ENCODE measurements at regions not wholly inside any gene's neighbourhood (a gene's known extent, or its start where the extent isn't known, plus 50 kb on each side); places are given as distances from the start of the nearest gene placed in this dataset.
"Not testable (repeated sequence)": the region's sequence is repeated elsewhere in the genome, so short reads cannot be mapped to it uniquely, and the experiment has no call there.

DNA sequence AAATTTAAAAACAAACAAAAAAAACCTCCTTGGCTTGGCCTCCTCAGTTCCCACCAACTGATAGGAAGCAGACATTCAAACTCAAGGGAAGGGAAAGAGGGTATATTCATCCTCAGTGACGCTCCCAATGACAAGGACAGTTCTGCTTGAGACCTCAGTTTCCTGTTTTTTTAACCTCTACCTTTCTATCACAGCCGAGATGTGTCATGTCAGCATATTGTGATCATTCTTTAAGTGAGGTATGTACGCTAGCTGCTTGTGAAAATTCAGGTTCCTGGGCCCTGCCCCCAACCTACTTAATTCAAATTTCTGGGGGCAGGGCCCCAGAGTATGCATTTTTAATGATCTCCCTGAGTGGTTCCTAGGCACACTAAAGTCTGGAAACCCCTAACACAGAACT, 611.9 kb upstream of the TBX3 start:
- ChIA-PET CTCF (no interaction called here), POLR2A (ENCODE audit: unreplicated experiment) (no interaction called here)
- Histone ChIP-seq H2AFZ (ENCODE audit: low read length) (no peak overlapping the region), H3K9ac (ENCODE audit: low read length) (no peak overlapping the region), H4K20me1 (ENCODE audit: low read length) (no peaks in the 10 kb centered on the region), H3K36me3 (ENCODE audit: low read depth, low read length) (no peaks in the 10 kb centered on the region), H3K9me3 (ENCODE audit: low read length) (no peaks in the 10 kb centered on the region), H3F3A (ENCODE audit: low read length, unreplicated experiment) (no peaks in the 10 kb centered on the region), H3K4me3 (ENCODE audit: low read length) (no peak overlapping the region), H3K9me2 (replicated peaks; ENCODE audit: low read length) (no peaks in the 10 kb centered on the region), H3K4me1 (ENCODE audit: insufficient read depth, low read length) (peaks cover 34% of the 10 kb centered on the region), H3K4me2 (ENCODE audit: low read length) (no peak overlapping the region), H3K79me2 (ENCODE audit: low read length) (no peaks in the 10 kb centered on the region), H3K27me3 (ENCODE audit: low read length) (no peaks in the 10 kb centered on the region), H3K27ac (ENCODE audit: low read length) (no peak overlapping the region)
- ATAC-seq (no peak), DNase-seq (no peak)
- no TSS peak for BruUV-seq (replicated peaks)
- TF ChIP-seq EZH2 (IDR thresholded peaks at IDR 0.05; ENCODE audit: low read length, unreplicated experiment) (no peak), EZH2phosphoT487 (IDR thresholded peaks at IDR 0.05; ENCODE audit: borderline replicate concordance, low read length) (no peak)
- TF ChIP-seq, protein P1, sequence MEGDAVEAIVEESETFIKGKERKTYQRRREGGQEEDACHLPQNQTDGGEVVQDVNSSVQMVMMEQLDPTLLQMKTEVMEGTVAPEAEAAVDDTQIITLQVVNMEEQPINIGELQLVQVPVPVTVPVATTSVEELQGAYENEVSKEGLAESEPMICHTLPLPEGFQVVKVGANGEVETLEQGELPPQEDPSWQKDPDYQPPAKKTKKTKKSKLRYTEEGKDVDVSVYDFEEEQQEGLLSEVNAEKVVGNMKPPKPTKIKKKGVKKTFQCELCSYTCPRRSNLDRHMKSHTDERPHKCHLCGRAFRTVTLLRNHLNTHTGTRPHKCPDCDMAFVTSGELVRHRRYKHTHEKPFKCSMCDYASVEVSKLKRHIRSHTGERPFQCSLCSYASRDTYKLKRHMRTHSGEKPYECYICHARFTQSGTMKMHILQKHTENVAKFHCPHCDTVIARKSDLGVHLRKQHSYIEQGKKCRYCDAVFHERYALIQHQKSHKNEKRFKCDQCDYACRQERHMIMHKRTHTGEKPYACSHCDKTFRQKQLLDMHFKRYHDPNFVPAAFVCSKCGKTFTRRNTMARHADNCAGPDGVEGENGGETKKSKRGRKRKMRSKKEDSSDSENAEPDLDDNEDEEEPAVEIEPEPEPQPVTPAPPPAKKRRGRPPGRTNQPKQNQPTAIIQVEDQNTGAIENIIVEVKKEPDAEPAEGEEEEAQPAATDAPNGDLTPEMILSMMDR (conservative IDR thresholded peaks at IDR 0.05; ENCODE audit: low read depth, low read length), result no peak
- intact Hi-C loops (cut with micrococcal nuclease), result no loop called here

GRCh38 chr12:115294453-115295133, 610.6 kb upstream of the TBX3 start:
- POLR2A ChIA-PET (ENCODE audit: unreplicated experiment), result interaction anchor here (0.5 kb wide), 1 partner anchor 568 kb away, joined by 5 read pairs; no protein-coding TSS in a partner anchor
- ATAC-seq, result no peak

GRCh38 chr12:115285429-115285828, 601.5 kb upstream of the TBX3 start:
- ATAC-seq; H3F3A ChIP-seq (ENCODE audit: low read length, unreplicated experiment); H3K4me1 ChIP-seq (ENCODE audit: insufficient read depth, low read length); H3K36me3 ChIP-seq (ENCODE audit: low read depth, low read length); H3K9me3 ChIP-seq (ENCODE audit: low read length); intact Hi-C loops (cut with micrococcal nuclease); H2AFZ ChIP-seq (ENCODE audit: low read length); H3K79me2 ChIP-seq (ENCODE audit: low read length); H3K9me2 ChIP-seq (replicated peaks; ENCODE audit: low read length); H3K27ac ChIP-seq (ENCODE audit: low read length); BruUV-seq (replicated peaks); H3K27me3 ChIP-seq (ENCODE audit: low read length); H3K4me3 ChIP-seq (ENCODE audit: low read length); H3K9ac ChIP-seq (ENCODE audit: low read length); CTCF ChIA-PET; H3K4me2 ChIP-seq (ENCODE audit: low read length); H4K20me1 ChIP-seq (ENCODE audit: low read length); POLR2A ChIA-PET (ENCODE audit: unreplicated experiment); DNase-seq: not testable (repeated sequence)

More at GRCh38 chr12:115294453-115295133, 610.6 kb upstream of the TBX3 start:
- Histone ChIP-seq H3K9me2 (replicated peaks; ENCODE audit: low read length) (no peaks in the 10 kb centered on the region), H3K79me2 (ENCODE audit: low read length) (no peaks in the 10 kb centered on the region), H3K36me3 (ENCODE audit: low read depth, low read length) (no peaks in the 10 kb centered on the region), H3K4me1 (ENCODE audit: insufficient read depth, low read length) (peaks cover 34% of the 10 kb centered on the region), H3K9me3 (ENCODE audit: low read length) (no peaks in the 10 kb centered on the region), H3K27me3 (ENCODE audit: low read length) (no peaks in the 10 kb centered on the region), H3K4me3 (ENCODE audit: low read length) (no peak overlapping the region), H3K4me2 (ENCODE audit: low read length) (no peak overlapping the region), H3K27ac (ENCODE audit: low read length) (no peak overlapping the region), H3K9ac (ENCODE audit: low read length) (no peak overlapping the region), H4K20me1 (ENCODE audit: low read length) (no peaks in the 10 kb centered on the region), H2AFZ (ENCODE audit: low read length) (no peak overlapping the region), H3F3A (ENCODE audit: low read length, unreplicated experiment) (no peaks in the 10 kb centered on the region)
- TF ChIP-seq, protein P1 (conservative IDR thresholded peaks at IDR 0.05; ENCODE audit: low read depth, low read length), result no peak
- TF ChIP-seq EZH2phosphoT487 (IDR thresholded peaks at IDR 0.05; ENCODE audit: borderline replicate concordance, low read length) (no peak), EZH2 (IDR thresholded peaks at IDR 0.05; ENCODE audit: low read length, unreplicated experiment) (no peak)
- no TSS peak for BruUV-seq (replicated peaks)
- peak; percentile 36 for DNase-seq
- CTCF ChIA-PET, result interaction anchor here (0.5 kb wide), 1 partner anchor 301 kb away, joined by 5 read pairs; no protein-coding TSS in a partner anchor
- intact Hi-C loops (cut with micrococcal nuclease), result no loop called here
